GM23338 (cell line): ENCODE measurements at regions not wholly inside any gene's neighbourhood (a gene's known extent, or its start where the extent isn't known, plus 50 kb on each side); places are given as distances from the start of the nearest gene placed in this dataset.
A peak's percentile ranks its signal among the peaks of the same experiment; 100 is the strongest.

ENCODE experiments used
- ATAC-seq: fragments of 200-7000 bp; cut with Tn5 transposase; 3 replicates; pipeline ENCODE4 v1.9.1; 2020
- DNase-seq: peaks from one replicate; pipeline ENCODE4 v3.0.0-alpha.2; 2015; ENCODE audit warnings: low spot score
- H2AFZ ChIP-seq: fragments of 200-600 bp; sonication (generic); 2 replicates; pipeline ENCODE4 v1.8.0; 2016; ENCODE audit warnings: antibody characterized with exemption, mild to moderate bottlenecking, moderate library complexity
- H3F3A ChIP-seq: fragments of 200-600 bp; sonication (generic); replicated peaks from 2 replicates; pipeline ENCODE4 v1.8.0; 2017; ENCODE audit warnings: antibody characterized with exemption, mixed run types, low read depth
- H3K27ac ChIP-seq: fragments of 200-600 bp; sonication (generic); 2 replicates; pipeline ENCODE4 v1.6.1; 2016; ENCODE audit warnings: low read depth
- H3K27me3 ChIP-seq: fragments of 200-600 bp; sonication (generic); 2 replicates; pipeline ENCODE4 v1.8.0; 2016; ENCODE audit warnings: mild to moderate bottlenecking, mixed run types, moderate library complexity; ENCODE audit not compliant: insufficient read depth
- H3K36me3 ChIP-seq: fragments of 200-600 bp; sonication (generic); 2 replicates; pipeline ENCODE4 v1.8.0; 2016; ENCODE audit warnings: mild to moderate bottlenecking; ENCODE audit not compliant: insufficient read depth
- H3K4me1 ChIP-seq: fragments of 200-600 bp; sonication (generic); 2 replicates; pipeline ENCODE4 v1.8.0; 2016; ENCODE audit warnings: mild to moderate bottlenecking, moderate library complexity; ENCODE audit not compliant: insufficient read depth
- H3K4me2 ChIP-seq: fragments of 200-600 bp; sonication (generic); 2 replicates; pipeline ENCODE4 v1.7.1; 2017; ENCODE audit warnings: mixed run types
- H3K4me3 ChIP-seq: fragments of 200-600 bp; sonication (generic); 2 replicates; pipeline ENCODE4 v1.6.1; 2016; ENCODE audit warnings: mixed run types
- H3K79me2 ChIP-seq: fragments of 200-600 bp; sonication (generic); replicated peaks from 2 replicates; pipeline ENCODE4 v1.8.0; 2017; ENCODE audit warnings: mild to moderate bottlenecking; ENCODE audit not compliant: insufficient read depth
- H3K9me2 ChIP-seq: fragments of 200-600 bp; sonication (generic); 2 replicates; pipeline ENCODE4 v1.8.0; 2017; ENCODE audit not compliant: insufficient read depth
- H4K20me1 ChIP-seq: fragments of 200-600 bp; sonication (generic); replicated peaks from 2 replicates; pipeline ENCODE4 v1.8.0; 2017; ENCODE audit warnings: mild to moderate bottlenecking; ENCODE audit not compliant: insufficient read depth
- H3K27ac Mint-ChIP-seq: 2 replicates; pipeline ENCODE4 v1.8.0; 2020; ENCODE audit warnings: inconsistent platforms, mild to moderate bottlenecking, moderate library complexity, mixed read lengths
- H3K27me3 Mint-ChIP-seq: 3 replicates; pipeline ENCODE4 v1.8.0; 2022; ENCODE audit warnings: low read depth, mild to moderate bottlenecking, moderate library complexity, mixed read lengths, inconsistent platforms; ENCODE audit not compliant: insufficient read depth, poor library complexity
- H3K36me3 Mint-ChIP-seq: 3 replicates; pipeline ENCODE4 v1.8.0; 2021; ENCODE audit warnings: low read depth, mild to moderate bottlenecking, inconsistent platforms, moderate library complexity, mixed read lengths
- H3K4me1 Mint-ChIP-seq: 3 replicates; pipeline ENCODE4 v1.8.0; 2020; ENCODE audit warnings: mild to moderate bottlenecking, inconsistent platforms, mixed read lengths
- H3K4me3 Mint-ChIP-seq: 3 replicates; pipeline ENCODE4 v1.8.0; 2021; ENCODE audit warnings: moderate library complexity, mild to moderate bottlenecking, inconsistent platforms, mixed read lengths
- H3K9me3 Mint-ChIP-seq: 3 replicates; pipeline ENCODE4 v1.8.0; 2020; ENCODE audit warnings: moderate library complexity, mild to moderate bottlenecking, inconsistent platforms, mixed read lengths
- CREB1 ChIP-seq: fragments of 250-450 bp; sonication (Bioruptor Pico); IDR thresholded peaks from 2 replicates; pipeline ENCODE4 v1.5.0; 2020; ENCODE audit warnings: low read depth, mild to moderate bottlenecking, moderate library complexity
- ETS1 ChIP-seq: IDR thresholded peaks from 2 replicates; pipeline ENCODE4 v1.6.1; 2016; ENCODE audit warnings: antibody characterized with exemption
- EZH2 ChIP-seq: fragments of 200-600 bp; sonication (generic); IDR thresholded peaks from one replicate; pipeline ENCODE4 v1.8.0; 2017; ENCODE audit warnings: antibody characterized with exemption, mild to moderate bottlenecking, low read depth; ENCODE audit not compliant: unreplicated experiment
- JUNB ChIP-seq: IDR thresholded peaks from one replicate; pipeline ENCODE4 v1.6.1; 2016; ENCODE audit warnings: antibody characterized with exemption; ENCODE audit not compliant: unreplicated experiment
- NANOG ChIP-seq: IDR thresholded peaks from 2 replicates; pipeline ENCODE4 v1.6.1; 2016; ENCODE audit warnings: antibody characterized with exemption, borderline replicate concordance
- POLR2AphosphoS5 ChIP-seq: IDR thresholded peaks from 2 replicates; pipeline ENCODE4 v1.6.1; 2016; ENCODE audit warnings: antibody characterized with exemption, low read depth
- STAT1 ChIP-seq: IDR thresholded peaks from one replicate; pipeline ENCODE4 v1.6.1; 2016; ENCODE audit warnings: antibody characterized with exemption; ENCODE audit not compliant: unreplicated experiment
- ZNF114 ChIP-seq: fragments of 250-450 bp; sonication (Bioruptor Pico); IDR thresholded peaks from 2 replicates; pipeline ENCODE4 v1.5.0; 2020; ENCODE audit warnings: mild to moderate bottlenecking, moderate library complexity
- ZNF331 ChIP-seq: fragments of 250-450 bp; sonication (Bioruptor Pico); IDR thresholded peaks from 2 replicates; pipeline ENCODE4 v1.5.0; 2020; ENCODE audit warnings: low read depth, mild to moderate bottlenecking, moderate library complexity
- ZNF462 ChIP-seq: fragments of 250-450 bp; sonication (Bioruptor Pico); IDR thresholded peaks from 2 replicates; pipeline ENCODE4 v1.5.0; 2020; ENCODE audit warnings: mild to moderate bottlenecking, moderate library complexity
- TF ChIP-seq, protein P1 (sequence below): IDR thresholded peaks from one replicate; pipeline ENCODE4 v1.6.1; 2018; ENCODE audit warnings: antibody characterized with exemption; ENCODE audit not compliant: unreplicated experiment
- TF ChIP-seq, protein P2 (sequence below), 2 experiments: fragments of 200-600 bp in 1 of 2; sonication (generic) in 1 of 2; conservative IDR thresholded peaks; 2 replicates each; pipeline versions ENCODE4 v1.5.1 to v1.6.1; 2016 to 2017; ENCODE audit warnings: antibody characterized with exemption in 2 of 2, low read depth in 2 of 2, mild to moderate bottlenecking in 2 of 2, moderate library complexity in 1 of 2

DNA sequence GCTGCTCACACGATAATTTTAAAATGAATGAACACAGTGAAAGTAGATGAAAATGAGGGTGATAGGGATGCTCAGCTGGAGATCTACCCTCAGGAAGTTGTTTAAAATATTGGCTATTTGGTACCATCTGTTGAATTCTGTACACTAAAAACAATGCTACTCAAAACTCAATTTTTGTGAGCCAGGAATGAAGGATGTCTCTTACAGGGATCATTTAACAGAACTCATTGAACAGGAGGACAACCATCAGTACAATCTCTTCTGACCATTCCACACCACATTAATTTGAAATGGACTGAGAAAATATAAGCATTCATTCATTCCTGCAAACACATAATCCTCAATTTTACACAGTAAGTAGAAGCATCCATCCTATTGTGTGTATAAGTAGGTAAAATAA lies 1355.1 kb upstream of the CRIM1 start (continued):
- TF ChIP-seq CREB1 (CRISPR knock-in tag) (no peak), STAT1 (no peak), ZNF331 (CRISPR knock-in tag) (no peak), ETS1 (no peak), EZH2 (no peak), NANOG (no peak), ZNF114 (CRISPR knock-in tag) (no peak)
- TF ChIP-seq, protein P1, sequence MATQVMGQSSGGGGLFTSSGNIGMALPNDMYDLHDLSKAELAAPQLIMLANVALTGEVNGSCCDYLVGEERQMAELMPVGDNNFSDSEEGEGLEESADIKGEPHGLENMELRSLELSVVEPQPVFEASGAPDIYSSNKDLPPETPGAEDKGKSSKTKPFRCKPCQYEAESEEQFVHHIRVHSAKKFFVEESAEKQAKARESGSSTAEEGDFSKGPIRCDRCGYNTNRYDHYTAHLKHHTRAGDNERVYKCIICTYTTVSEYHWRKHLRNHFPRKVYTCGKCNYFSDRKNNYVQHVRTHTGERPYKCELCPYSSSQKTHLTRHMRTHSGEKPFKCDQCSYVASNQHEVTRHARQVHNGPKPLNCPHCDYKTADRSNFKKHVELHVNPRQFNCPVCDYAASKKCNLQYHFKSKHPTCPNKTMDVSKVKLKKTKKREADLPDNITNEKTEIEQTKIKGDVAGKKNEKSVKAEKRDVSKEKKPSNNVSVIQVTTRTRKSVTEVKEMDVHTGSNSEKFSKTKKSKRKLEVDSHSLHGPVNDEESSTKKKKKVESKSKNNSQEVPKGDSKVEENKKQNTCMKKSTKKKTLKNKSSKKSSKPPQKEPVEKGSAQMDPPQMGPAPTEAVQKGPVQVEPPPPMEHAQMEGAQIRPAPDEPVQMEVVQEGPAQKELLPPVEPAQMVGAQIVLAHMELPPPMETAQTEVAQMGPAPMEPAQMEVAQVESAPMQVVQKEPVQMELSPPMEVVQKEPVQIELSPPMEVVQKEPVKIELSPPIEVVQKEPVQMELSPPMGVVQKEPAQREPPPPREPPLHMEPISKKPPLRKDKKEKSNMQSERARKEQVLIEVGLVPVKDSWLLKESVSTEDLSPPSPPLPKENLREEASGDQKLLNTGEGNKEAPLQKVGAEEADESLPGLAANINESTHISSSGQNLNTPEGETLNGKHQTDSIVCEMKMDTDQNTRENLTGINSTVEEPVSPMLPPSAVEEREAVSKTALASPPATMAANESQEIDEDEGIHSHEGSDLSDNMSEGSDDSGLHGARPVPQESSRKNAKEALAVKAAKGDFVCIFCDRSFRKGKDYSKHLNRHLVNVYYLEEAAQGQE = no peak

- Histone ChIP-seq H3K9me2 (no peaks in the 10 kb centered on the region), H3K27me3 (no peaks in the 10 kb centered on the region), H3K36me3 (no peaks in the 10 kb centered on the region), H3K4me3 (no peak overlapping the region), H3K4me2 (no peak overlapping the region), H3K27ac (no peak overlapping the region), H2AFZ (peak overlapping the region; percentile 6; the same call in 1 of the 2 replicates), H4K20me1 (no peaks in the 10 kb centered on the region), H3K79me2 (no peaks in the 10 kb centered on the region), H3K4me1 (no peaks in the 10 kb centered on the region), H3F3A (no peaks in the 10 kb centered on the region)
- Mint-ChIP-seq H3K9me3 (no peaks in the 10 kb centered on the region), H3K4me1 (no peaks in the 10 kb centered on the region), H3K27ac (no peak overlapping the region), H3K27me3 (no peaks in the 10 kb centered on the region), H3K4me3 (no peak overlapping the region), H3K36me3 (no peaks in the 10 kb centered on the region)
- TF ChIP-seq, protein P2, sequence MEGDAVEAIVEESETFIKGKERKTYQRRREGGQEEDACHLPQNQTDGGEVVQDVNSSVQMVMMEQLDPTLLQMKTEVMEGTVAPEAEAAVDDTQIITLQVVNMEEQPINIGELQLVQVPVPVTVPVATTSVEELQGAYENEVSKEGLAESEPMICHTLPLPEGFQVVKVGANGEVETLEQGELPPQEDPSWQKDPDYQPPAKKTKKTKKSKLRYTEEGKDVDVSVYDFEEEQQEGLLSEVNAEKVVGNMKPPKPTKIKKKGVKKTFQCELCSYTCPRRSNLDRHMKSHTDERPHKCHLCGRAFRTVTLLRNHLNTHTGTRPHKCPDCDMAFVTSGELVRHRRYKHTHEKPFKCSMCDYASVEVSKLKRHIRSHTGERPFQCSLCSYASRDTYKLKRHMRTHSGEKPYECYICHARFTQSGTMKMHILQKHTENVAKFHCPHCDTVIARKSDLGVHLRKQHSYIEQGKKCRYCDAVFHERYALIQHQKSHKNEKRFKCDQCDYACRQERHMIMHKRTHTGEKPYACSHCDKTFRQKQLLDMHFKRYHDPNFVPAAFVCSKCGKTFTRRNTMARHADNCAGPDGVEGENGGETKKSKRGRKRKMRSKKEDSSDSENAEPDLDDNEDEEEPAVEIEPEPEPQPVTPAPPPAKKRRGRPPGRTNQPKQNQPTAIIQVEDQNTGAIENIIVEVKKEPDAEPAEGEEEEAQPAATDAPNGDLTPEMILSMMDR (conservative IDR thresholded peaks at IDR 0.05; ENCODE audit: low read depth in 2 of 2) = no peak
- TF ChIP-seq ZNF462 (CRISPR knock-in tag) = no peak
- TF ChIP-seq ZNF114 (CRISPR knock-in tag) = no peak
- no peak for TF ChIP-seq JUNB
- no peak for TF ChIP-seq STAT1
- no peak for TF ChIP-seq ETS1
- TF ChIP-seq POLR2AphosphoS5 = no peak
- TF ChIP-seq CREB1 (CRISPR knock-in tag) = no peak
- ATAC-seq (no peak), DNase-seq (no peak)
Measured at GRCh38 chr2:34998741-34999140, 1356.8 kb upstream of the CRIM1 start.
